Suppressor macrophage (primary cell): ENCODE measurements at regions not wholly inside any gene's neighbourhood (a gene's known extent, or its start where the extent isn't known, plus 50 kb on each side); places are given as distances from the start of the nearest gene placed in this dataset.

Experiments used
- DNase-seq, 4 experiments: peaks; one replicate each; pipeline ENCODE4 v3.0.0-alpha.2; 2020 to 2022

- DNase-seq: no peak
These were observed 160.0 kb downstream of the MRM1 start for GRCh38 chr17:36761203-36761950.

- DNase-seq: no peak
These were observed 164.2 kb downstream of the MRM1 start for GRCh38 chr17:36765436-36766043.

- DNase-seq: no peak
These were observed 167.0 kb downstream of the MRM1 start for GRCh38 chr17:36768394-36768793.

GRCh38 chr17:36773039-36773438, 164.2 kb upstream of the LHX1 start:
- no peak for DNase-seq

- peak in 1 of 4 experiments; percentile 13 for DNase-seq
These were observed 160.2 kb upstream of the LHX1 start for GRCh38 chr17:36777118-36777517.

GRCh38 chr17:36778448-36778847, 158.8 kb upstream of the LHX1 start:
- DNase-seq: no peak

- no peak for DNase-seq
These were observed 157.7 kb upstream of the LHX1 start for GRCh38 chr17:36779550-36779949.

GRCh38 chr17:36784633-36785032, 152.6 kb upstream of the LHX1 start:
- DNase-seq: no peak

GRCh38 chr17:36786867-36787266, 150.4 kb upstream of the LHX1 start:
- no peak for DNase-seq

- no peak for DNase-seq
These were observed 145.9 kb upstream of the LHX1 start for GRCh38 chr17:36791150-36791941.

GRCh38 chr17:36791942-36792475, 145.3 kb upstream of the LHX1 start:
- no peak for DNase-seq

GRCh38 chr17:36792849-36793248, 144.4 kb upstream of the LHX1 start:
- DNase-seq: no peak

- DNase-seq: no peak
These were observed 143.3 kb upstream of the LHX1 start for GRCh38 chr17:36793976-36794375.

GRCh38 chr17:36807496-36808179, 129.6 kb upstream of the LHX1 start:
- DNase-seq: no peak

- no peak for DNase-seq
These were observed 129.1 kb upstream of the LHX1 start for GRCh38 chr17:36808180-36808661.

- no peak for DNase-seq
These were observed 124.5 kb upstream of the LHX1 start for GRCh38 chr17:36812762-36813161.

- no peak for DNase-seq
These were observed 123.9 kb upstream of the LHX1 start for GRCh38 chr17:36813357-36813756.

- DNase-seq: no peak
These were observed 123.2 kb upstream of the LHX1 start for GRCh38 chr17:36813957-36814563.

GRCh38 chr17:36814958-36815357, 122.3 kb upstream of the LHX1 start:
- no peak for DNase-seq

- no peak for DNase-seq
These were observed 120.9 kb upstream of the LHX1 start for GRCh38 chr17:36816214-36816906.

GRCh38 chr17:36816907-36817288, 120.4 kb upstream of the LHX1 start:
- no peak for DNase-seq
